Calu3 (cell line): ENCODE measurements at regions not wholly inside any gene's neighbourhood (a gene's known extent, or its start where the extent isn't known, plus 50 kb on each side); places are given as distances from the start of the nearest gene placed in this dataset.

Source experiments
- BruUV-seq: library from RNA; stranded (reverse); fragments of 400-500 nt; replicated peaks from 2 replicates; lab custom pipeline; 2021; lab: Mats Ljungman, UMichigan
- CTCF ChIA-PET: fragments of 300-600 bp; sonication (Branson Sonifier 250); formaldehyde crosslinking; loops from one replicate; lab custom pipeline; 2022; ENCODE audit warnings: antibody characterized with exemption; lab: Charles Lee
- DNase-seq: peaks from one replicate; pipeline ENCODE4 v3.0.0; 2022
- H3K27ac Mint-ChIP-seq: one replicate; pipeline ENCODE4 v1.8.0; 2022; ENCODE audit warnings: mixed read lengths; ENCODE audit not compliant: unreplicated experiment
- H3K27me3 Mint-ChIP-seq: one replicate; pipeline ENCODE4 v1.8.0; 2022; ENCODE audit warnings: mixed read lengths; ENCODE audit not compliant: unreplicated experiment
- H3K36me3 Mint-ChIP-seq: one replicate; pipeline ENCODE4 v1.8.0; 2022; ENCODE audit warnings: mild to moderate bottlenecking, moderate library complexity, mixed read lengths; ENCODE audit not compliant: insufficient read depth, unreplicated experiment
- H3K4me1 Mint-ChIP-seq: one replicate; pipeline ENCODE4 v1.8.0; 2022; ENCODE audit warnings: mild to moderate bottlenecking, low read depth, mixed read lengths; ENCODE audit not compliant: unreplicated experiment
- H3K4me3 Mint-ChIP-seq: one replicate; pipeline ENCODE4 v1.8.0; 2022; ENCODE audit warnings: mild to moderate bottlenecking, low read depth, moderate library complexity, mixed read lengths; ENCODE audit not compliant: unreplicated experiment
- H3K9me3 Mint-ChIP-seq: one replicate; pipeline ENCODE4 v1.8.0; 2022; ENCODE audit warnings: low read depth, mixed read lengths; ENCODE audit not compliant: unreplicated experiment
- intact Hi-C: fragments of 100-400 bp; cut with micrococcal nuclease; formaldehyde crosslinking; loops from one replicate; pipeline ENCODE4 v1.10.0; 2022; ENCODE audit not compliant: unreplicated experiment
- TF ChIP-seq, protein P1 (sequence below): fragments of 200-600 bp; IDR thresholded peaks from one replicate; pipeline ENCODE4 v1.8.0; 2022; ENCODE audit warnings: antibody characterized with exemption; ENCODE audit not compliant: unreplicated experiment

- BruUV-seq, result no TSS peak
- intact Hi-C loops, result no loop called here
- no peak overlapping the region for H3K27ac Mint-ChIP-seq
- TF ChIP-seq, protein P1, sequence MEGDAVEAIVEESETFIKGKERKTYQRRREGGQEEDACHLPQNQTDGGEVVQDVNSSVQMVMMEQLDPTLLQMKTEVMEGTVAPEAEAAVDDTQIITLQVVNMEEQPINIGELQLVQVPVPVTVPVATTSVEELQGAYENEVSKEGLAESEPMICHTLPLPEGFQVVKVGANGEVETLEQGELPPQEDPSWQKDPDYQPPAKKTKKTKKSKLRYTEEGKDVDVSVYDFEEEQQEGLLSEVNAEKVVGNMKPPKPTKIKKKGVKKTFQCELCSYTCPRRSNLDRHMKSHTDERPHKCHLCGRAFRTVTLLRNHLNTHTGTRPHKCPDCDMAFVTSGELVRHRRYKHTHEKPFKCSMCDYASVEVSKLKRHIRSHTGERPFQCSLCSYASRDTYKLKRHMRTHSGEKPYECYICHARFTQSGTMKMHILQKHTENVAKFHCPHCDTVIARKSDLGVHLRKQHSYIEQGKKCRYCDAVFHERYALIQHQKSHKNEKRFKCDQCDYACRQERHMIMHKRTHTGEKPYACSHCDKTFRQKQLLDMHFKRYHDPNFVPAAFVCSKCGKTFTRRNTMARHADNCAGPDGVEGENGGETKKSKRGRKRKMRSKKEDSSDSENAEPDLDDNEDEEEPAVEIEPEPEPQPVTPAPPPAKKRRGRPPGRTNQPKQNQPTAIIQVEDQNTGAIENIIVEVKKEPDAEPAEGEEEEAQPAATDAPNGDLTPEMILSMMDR, result no peak
- H3K36me3 Mint-ChIP-seq, result no peaks in the 10 kb centered on the region
- no peak for DNase-seq
- peaks cover 18% of the 10 kb centered on the region for H3K9me3 Mint-ChIP-seq
- CTCF ChIA-PET, result no interaction called here
- no peak overlapping the region for H3K4me3 Mint-ChIP-seq
- H3K27me3 Mint-ChIP-seq, result no peaks in the 10 kb centered on the region
- H3K4me1 Mint-ChIP-seq, result no peaks in the 10 kb centered on the region
Observed at GRCh38 chr22:48318575-48319320, 1508.9 kb downstream of the BRD1 start.

- Mint-ChIP-seq H3K9me3 (peaks cover 23% of the 10 kb centered on the region), H3K36me3 (no peaks in the 10 kb centered on the region), H3K27ac (no peak overlapping the region), H3K4me3 (no peak overlapping the region), H3K27me3 (no peaks in the 10 kb centered on the region), H3K4me1 (no peaks in the 10 kb centered on the region)
- TF ChIP-seq, protein P1, result no peak
- no TSS peak for BruUV-seq
- intact Hi-C loops, result no loop called here
- CTCF ChIA-PET, result no interaction called here
- DNase-seq, result no peak
Observed at GRCh38 chr22:48318173-48318572, 1509.5 kb downstream of the BRD1 start.

DNA sequence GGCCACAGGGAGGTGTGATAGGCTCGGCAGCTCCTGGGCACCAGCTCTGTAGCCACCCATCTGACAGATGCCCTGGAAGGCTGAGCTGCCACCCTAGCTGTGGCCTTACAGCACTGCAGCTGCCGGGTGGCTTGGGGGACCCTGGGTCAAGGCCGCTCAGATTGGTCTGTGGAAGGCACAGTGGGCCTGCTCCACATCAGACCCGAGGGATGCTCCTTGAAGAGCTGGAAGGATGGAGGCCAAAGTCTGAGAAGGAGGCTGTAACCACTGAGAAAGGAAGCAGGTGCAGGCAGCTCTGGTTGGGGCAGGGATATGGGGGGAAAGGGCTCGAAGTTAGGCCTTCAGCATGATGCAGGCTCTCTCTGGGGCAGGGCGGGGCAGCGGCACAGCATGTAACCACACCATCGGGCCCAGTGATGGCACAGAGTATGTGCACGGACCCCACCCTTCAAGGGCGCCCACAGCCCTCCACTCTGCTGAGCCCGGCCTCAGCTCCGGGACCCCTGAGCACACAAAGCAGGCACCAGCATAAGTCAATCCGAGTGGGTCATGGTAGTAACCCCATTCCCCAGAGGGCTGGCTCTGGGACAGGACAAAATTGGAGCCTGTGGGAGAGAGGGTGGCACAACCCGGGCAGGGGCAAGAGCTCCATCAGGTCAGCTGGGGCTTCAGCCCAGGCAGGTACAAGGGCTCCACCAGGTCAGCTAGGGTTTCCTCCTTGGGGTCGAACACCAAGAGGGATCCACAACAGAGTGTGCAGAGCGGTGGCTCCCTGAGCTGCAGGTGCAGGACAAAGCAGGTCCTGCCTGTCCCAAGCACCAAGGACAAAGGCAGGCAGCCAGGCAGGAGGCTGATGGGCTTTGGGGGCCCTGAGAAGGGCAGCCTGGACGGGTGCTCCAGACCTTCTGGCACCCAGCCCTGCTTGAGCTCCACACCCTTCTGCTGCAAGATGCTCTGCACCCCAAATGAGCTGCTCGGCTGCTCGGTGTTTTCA, 1511.1 kb downstream of the BRD1 start:
- TF ChIP-seq, protein P1, result no peak
- no peaks in the 10 kb centered on the region for H3K27me3 Mint-ChIP-seq
- peaks cover 28% of the 10 kb centered on the region for H3K9me3 Mint-ChIP-seq
- no peak for DNase-seq
- intact Hi-C loops, result no loop called here
- CTCF ChIA-PET, result interaction anchor here (0.5 to 0.6 kb wide), 2 partner anchors 958 to 1297 kb away, joined by 4 to 5 read pairs; no protein-coding TSS in a partner anchor
- no peak overlapping the region for H3K27ac Mint-ChIP-seq
- BruUV-seq, result no TSS peak
- no peak overlapping the region for H3K4me3 Mint-ChIP-seq
- H3K36me3 Mint-ChIP-seq, result no peaks in the 10 kb centered on the region
- no peaks in the 10 kb centered on the region for H3K4me1 Mint-ChIP-seq

GRCh38 chr22:48315439-48316256, 1512.0 kb downstream of the BRD1 start:
- CTCF ChIA-PET, result no interaction called here
- H3K27me3 Mint-ChIP-seq, result no peaks in the 10 kb centered on the region
- no TSS peak for BruUV-seq
- no peak overlapping the region for H3K4me3 Mint-ChIP-seq
- peaks cover 30% of the 10 kb centered on the region for H3K9me3 Mint-ChIP-seq
- H3K27ac Mint-ChIP-seq, result no peak overlapping the region
- no peak for DNase-seq
- intact Hi-C loops, result no loop called here
- TF ChIP-seq, protein P1, result no peak
- H3K4me1 Mint-ChIP-seq, result no peaks in the 10 kb centered on the region
- H3K36me3 Mint-ChIP-seq, result no peaks in the 10 kb centered on the region
